GM18520 (cell line): ENCODE measurements at regions not wholly inside any gene's neighbourhood (a gene's known extent, or its start where the extent isn't known, plus 50 kb on each side); places are given as distances from the start of the nearest gene placed in this dataset.
"Not testable (repeated sequence)": the region's sequence is repeated elsewhere in the genome, so short reads cannot be mapped to it uniquely, and the experiment has no call there.

Experiments used
- ATAC-seq: cut with Tn5 transposase; IDR thresholded peaks from one replicate; pipeline ENCODE4 v1.9.1; 2021; ENCODE audit not compliant: unreplicated experiment

GRCh38 chr3:75241226-75241962 is 422.7 kb upstream of the FRG2C start:
- ATAC-seq, result not testable (repeated sequence)

- ATAC-seq, result no peak
Observed at GRCh38 chr3:75242012-75242735, 422.0 kb upstream of the FRG2C start.

GRCh38 chr3:75248974-75249373 is 415.2 kb upstream of the FRG2C start:
- ATAC-seq, result no peak

- ATAC-seq, result no peak
Observed at GRCh38 chr3:75254685-75255084, 409.4 kb upstream of the FRG2C start.

GRCh38 chr3:75258825-75259683 is 405.1 kb upstream of the FRG2C start:
- ATAC-seq, result not testable (repeated sequence)

GRCh38 chr3:75260975-75261374 is 403.2 kb upstream of the FRG2C start:
- ATAC-seq, result not testable (repeated sequence)

GRCh38 chr3:75262661-75263060 is 401.5 kb upstream of the FRG2C start:
- ATAC-seq, result no peak

- ATAC-seq, result no peak
Observed at GRCh38 chr3:75265897-75266296, 398.2 kb upstream of the FRG2C start.

- ATAC-seq, result not testable (repeated sequence)
Observed at GRCh38 chr3:75268576-75268975, 395.6 kb upstream of the FRG2C start.

- ATAC-seq, result not testable (repeated sequence)
Observed at GRCh38 chr3:75272237-75272636, 391.9 kb upstream of the FRG2C start.

- ATAC-seq, result no peak
Observed at GRCh38 chr3:75272691-75273090, 391.4 kb upstream of the FRG2C start.

- ATAC-seq, result not testable (repeated sequence)
Observed at GRCh38 chr3:75285531-75286148, 378.5 kb upstream of the FRG2C start.

GRCh38 chr3:75288972-75289574 is 375.1 kb upstream of the FRG2C start:
- not testable (repeated sequence) for ATAC-seq

- no peak for ATAC-seq
Observed at GRCh38 chr3:75294124-75294523, 370.0 kb upstream of the FRG2C start.

- no peak for ATAC-seq
Observed at GRCh38 chr3:75295013-75295412, 369.1 kb upstream of the FRG2C start.

- no peak for ATAC-seq
Observed at GRCh38 chr3:75296858-75297257, 367.3 kb upstream of the FRG2C start.

GRCh38 chr3:75300606-75301005 is 363.5 kb upstream of the FRG2C start:
- ATAC-seq, result no peak

- ATAC-seq, result not testable (repeated sequence)
Observed at GRCh38 chr3:75301050-75301449, 363.1 kb upstream of the FRG2C start.

GRCh38 chr3:75303741-75304140 is 360.4 kb upstream of the FRG2C start:
- ATAC-seq, result no peak

GRCh38 chr3:75305901-75306300 is 358.2 kb upstream of the FRG2C start:
- no peak for ATAC-seq

GRCh38 chr3:75311306-75311705 is 352.8 kb upstream of the FRG2C start:
- ATAC-seq, result not testable (repeated sequence)
